GM18951 (cell line): ENCODE measurements at regions not wholly inside any gene's neighbourhood (a gene's known extent, or its start where the extent isn't known, plus 50 kb on each side); places are given as distances from the start of the nearest gene placed in this dataset.

ENCODE experiments used
- POLR2A ChIP-seq: IDR thresholded peaks from 4 replicates; pipeline ENCODE4 v1.6.1; 2011; ENCODE audit warnings: mild to moderate bottlenecking; ENCODE audit not compliant: insufficient read length, insufficient read depth; ENCODE audit errors: extremely low read depth
- in situ Hi-C: fragments of 300-500 bp; cut with MboI; formaldehyde crosslinking; loops from one replicate; pipeline ENCODE4 v1.12.0; 2022; ENCODE audit warnings: low sequenced_read_pairs, mixed read lengths, inconsistent platforms; ENCODE audit not compliant: unreplicated experiment

- no peak for TF ChIP-seq POLR2A
- in situ Hi-C loops, result no loop called here
Observed at GRCh38 chr4:96301715-96302114, 461.8 kb downstream of the PDHA2 start.

GRCh38 chr4:96305030-96305429 lies 465.1 kb downstream of the PDHA2 start:
- no peak for TF ChIP-seq POLR2A
- in situ Hi-C loops, result no loop called here

GRCh38 chr4:96312046-96312685 lies 472.3 kb downstream of the PDHA2 start:
- in situ Hi-C loops, result no loop called here
- no peak for TF ChIP-seq POLR2A

GRCh38 chr4:96315815-96316214 lies 475.9 kb downstream of the PDHA2 start:
- no peak for TF ChIP-seq POLR2A

GRCh38 chr4:96316776-96317175 lies 476.9 kb downstream of the PDHA2 start:
- in situ Hi-C loops, result no loop called here
- no peak for TF ChIP-seq POLR2A

More at GRCh38 chr4:96315815-96316214, 475.9 kb downstream of the PDHA2 start:
- in situ Hi-C loops, result no loop called here

GRCh38 chr4:96317891-96318290 lies 478.0 kb downstream of the PDHA2 start:
- TF ChIP-seq POLR2A, result no peak
- in situ Hi-C loops, result no loop called here

- in situ Hi-C loops, result no loop called here
- no peak for TF ChIP-seq POLR2A
Observed at GRCh38 chr4:96326846-96327245, 487.0 kb downstream of the PDHA2 start.

GRCh38 chr4:96342196-96342595 lies 502.3 kb downstream of the PDHA2 start:
- in situ Hi-C loops, result no loop called here
- no peak for TF ChIP-seq POLR2A

GRCh38 chr4:96342790-96343455 lies 503.0 kb downstream of the PDHA2 start:
- in situ Hi-C loops, result no loop called here
- TF ChIP-seq POLR2A, result no peak

- in situ Hi-C loops, result no loop called here
- TF ChIP-seq POLR2A, result no peak
Observed at GRCh38 chr4:96343836-96344235, 503.9 kb downstream of the PDHA2 start.

GRCh38 chr4:96347582-96347981 lies 507.7 kb downstream of the PDHA2 start:
- in situ Hi-C loops, result no loop called here
- no peak for TF ChIP-seq POLR2A

- TF ChIP-seq POLR2A, result no peak
- in situ Hi-C loops, result no loop called here
Observed at GRCh38 chr4:96352051-96352517, 512.2 kb downstream of the PDHA2 start.

GRCh38 chr4:96354036-96354712 lies 514.3 kb downstream of the PDHA2 start:
- in situ Hi-C loops, result no loop called here
- TF ChIP-seq POLR2A, result no peak

GRCh38 chr4:96355414-96355813 lies 515.5 kb downstream of the PDHA2 start:
- in situ Hi-C loops, result no loop called here
- no peak for TF ChIP-seq POLR2A
